ENCODE measurements at regions not wholly inside any gene's neighbourhood (a gene's known extent, or its start where the extent isn't known, plus 50 kb on each side); places are given as distances from the start of the nearest gene placed in this dataset.

DNA sequence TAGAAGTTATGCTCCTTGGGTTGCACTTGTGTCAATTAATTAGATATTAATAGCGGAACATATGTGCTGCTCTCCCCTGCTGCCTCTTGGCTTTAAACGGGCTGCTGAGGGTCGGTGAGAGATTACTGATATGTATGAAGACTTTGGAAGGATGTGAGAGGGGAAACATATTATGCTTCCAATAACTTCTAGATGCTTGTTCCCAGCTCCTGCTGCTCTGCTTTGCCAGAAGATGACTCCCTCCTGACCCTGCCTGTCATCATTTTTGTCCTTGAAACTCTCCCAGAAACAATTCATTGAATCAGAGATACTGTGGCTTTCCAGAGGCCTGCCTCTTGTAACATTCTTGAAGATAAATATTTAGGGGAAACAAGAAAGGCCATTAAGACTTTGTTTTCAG lies 300.1 kb upstream of the STXBP6 start:
- WGBS (ENCODE audit: extremely low coverage, insufficient read length, low lambda C conversion rate), result no CpG with 5 or more reads among the region's 3 CpGs
- TF ChIP-seq, protein P1, sequence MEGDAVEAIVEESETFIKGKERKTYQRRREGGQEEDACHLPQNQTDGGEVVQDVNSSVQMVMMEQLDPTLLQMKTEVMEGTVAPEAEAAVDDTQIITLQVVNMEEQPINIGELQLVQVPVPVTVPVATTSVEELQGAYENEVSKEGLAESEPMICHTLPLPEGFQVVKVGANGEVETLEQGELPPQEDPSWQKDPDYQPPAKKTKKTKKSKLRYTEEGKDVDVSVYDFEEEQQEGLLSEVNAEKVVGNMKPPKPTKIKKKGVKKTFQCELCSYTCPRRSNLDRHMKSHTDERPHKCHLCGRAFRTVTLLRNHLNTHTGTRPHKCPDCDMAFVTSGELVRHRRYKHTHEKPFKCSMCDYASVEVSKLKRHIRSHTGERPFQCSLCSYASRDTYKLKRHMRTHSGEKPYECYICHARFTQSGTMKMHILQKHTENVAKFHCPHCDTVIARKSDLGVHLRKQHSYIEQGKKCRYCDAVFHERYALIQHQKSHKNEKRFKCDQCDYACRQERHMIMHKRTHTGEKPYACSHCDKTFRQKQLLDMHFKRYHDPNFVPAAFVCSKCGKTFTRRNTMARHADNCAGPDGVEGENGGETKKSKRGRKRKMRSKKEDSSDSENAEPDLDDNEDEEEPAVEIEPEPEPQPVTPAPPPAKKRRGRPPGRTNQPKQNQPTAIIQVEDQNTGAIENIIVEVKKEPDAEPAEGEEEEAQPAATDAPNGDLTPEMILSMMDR (conservative IDR thresholded peaks at IDR 0.05), result no peak
- no peak overlapping the region for H4K5ac ChIP-seq (ENCODE audit: insufficient read length, low read depth, low read length)
- H4K8ac ChIP-seq (replicated peaks; ENCODE audit: insufficient read length, low read depth, low read length), result no peak overlapping the region
- Mint-ChIP-seq H3K9me3 (peaks cover 6 to 53% of the 10 kb centered on the region in 2 experiments), H3K27me3 (ENCODE audit: low read depth) (no peaks in the 10 kb centered on the region), H3K4me1 (no peaks in the 10 kb centered on the region), H3K4me3 (no peak overlapping the region), H3K36me3 (ENCODE audit: insufficient read depth in 1 of 3, low read depth in 3 of 3) (peaks cover 0 to 10% (median 2%) of the 10 kb centered on the region in 3 experiments; a peak in 2 of 7 replicates), H3K27ac (no peak overlapping the region)
- H3K79me1 ChIP-seq (ENCODE audit: insufficient read depth, low read depth, low read length, poor library complexity, severe bottlenecking), result no peaks in the 10 kb centered on the region
- no peak overlapping the region for H3K18ac ChIP-seq (ENCODE audit: insufficient read length, low read depth, low read length)
- no peaks in the 10 kb centered on the region for H3K23me2 ChIP-seq (ENCODE audit: insufficient read length, low read depth, low read length, poor library complexity, severe bottlenecking)
- no peak overlapping the region for H3K23ac ChIP-seq (ENCODE audit: insufficient read length, low read depth, low read length)
- H2AFZ ChIP-seq (ENCODE audit: low read length), result no peak overlapping the region
- no peaks in the 10 kb centered on the region for H3K79me2 ChIP-seq (ENCODE audit: insufficient read depth, low read length)
- no peak overlapping the region for H3K9ac ChIP-seq (ENCODE audit: extremely low read depth, insufficient read length, low read length)
- H3K14ac ChIP-seq (ENCODE audit: insufficient read depth, low read length), result no peak overlapping the region
- H3K4ac ChIP-seq (ENCODE audit: low read depth, low read length), result no peak overlapping the region
- H2BK12ac ChIP-seq (ENCODE audit: insufficient read length, low read depth, low read length), result no peak overlapping the region
- H3K27ac ChIP-seq (ENCODE audit: insufficient read length, low read depth, low read length), result no peak overlapping the region
- no peak overlapping the region for H4K91ac ChIP-seq (ENCODE audit: insufficient read length, low read depth, low read length)
- no peak for DNase-seq
- no peaks in the 10 kb centered on the region for H3K4me1 ChIP-seq (ENCODE audit: insufficient read depth, low read length)
- no peak overlapping the region for H2BK120ac ChIP-seq (ENCODE audit: low read depth, low read length, poor library complexity, severe bottlenecking)
- H3K9me3 ChIP-seq (ENCODE audit: control insufficient read depth, low read depth, low read length), result no peaks in the 10 kb centered on the region
- H2BK5ac ChIP-seq (ENCODE audit: insufficient read length, low read length), result no peak overlapping the region
- no peak overlapping the region for H2BK15ac ChIP-seq (ENCODE audit: low read depth, low read length)
- H4K20me1 ChIP-seq (ENCODE audit: control insufficient read depth, insufficient read depth, insufficient read length), result no peaks in the 10 kb centered on the region
- no peak overlapping the region for H2AK5ac ChIP-seq (ENCODE audit: insufficient read length, low read length)
- H3K27me3 ChIP-seq (ENCODE audit: insufficient read depth, low read length), result no peaks in the 10 kb centered on the region
- no peak overlapping the region for H3K4me2 ChIP-seq (ENCODE audit: insufficient read depth, insufficient read length, low read length)
- H3K56ac ChIP-seq (ENCODE audit: insufficient read length, low read depth, low read length), result no peak overlapping the region
- H2BK20ac ChIP-seq (ENCODE audit: low read depth, low read length, poor library complexity, severe bottlenecking), result no peak overlapping the region
- no peak overlapping the region for H3T11ph ChIP-seq (ENCODE audit: low read length)
